GM18517 (cell line): ENCODE measurements at regions not wholly inside any gene's neighbourhood (a gene's known extent, or its start where the extent isn't known, plus 50 kb on each side); places are given as distances from the start of the nearest gene placed in this dataset.

Experiments used
- ATAC-seq: cut with Tn5 transposase; IDR thresholded peaks from one replicate; pipeline ENCODE4 v1.9.1; 2021; ENCODE audit warnings: mild to moderate bottlenecking, moderate library complexity; ENCODE audit not compliant: unreplicated experiment

DNA sequence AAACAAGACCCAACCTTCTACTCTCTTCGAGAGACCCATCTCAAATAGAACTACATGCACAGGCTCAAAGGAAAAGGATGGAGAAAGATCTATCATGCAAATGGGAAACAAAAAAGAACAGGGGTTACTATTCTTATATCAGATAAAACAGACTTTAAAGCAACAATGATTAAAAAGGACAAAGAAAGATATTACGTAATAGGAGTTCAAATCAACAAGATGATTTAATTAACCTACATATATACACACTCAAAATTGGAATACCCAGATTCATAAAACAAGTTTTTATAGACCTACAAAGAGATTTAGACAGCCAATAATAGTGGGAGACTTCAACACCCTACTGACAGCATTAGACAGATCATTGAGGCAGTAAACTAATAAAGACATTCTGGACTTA, 536.6 kb upstream of the RAG2 start:
- ATAC-seq, result no peak

DNA sequence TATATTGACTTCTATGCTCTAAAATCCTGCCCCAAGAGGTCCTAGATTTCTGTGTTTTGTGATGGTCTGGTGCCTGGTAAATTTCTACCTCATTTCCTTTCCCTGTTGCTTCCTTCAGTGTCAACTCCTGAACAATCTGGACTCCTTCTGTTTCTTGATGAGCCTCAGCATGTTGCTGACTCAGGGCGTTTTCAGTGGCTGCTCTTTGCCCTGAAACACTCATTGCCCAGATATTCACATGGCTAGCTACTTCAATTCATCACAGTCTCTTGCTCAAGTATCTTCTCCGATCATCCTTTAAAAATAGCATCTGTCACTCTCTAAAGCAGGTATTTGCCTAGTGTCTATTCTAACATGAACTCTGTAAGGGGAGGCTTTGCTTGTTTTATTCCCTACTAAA, 526.3 kb upstream of the RAG2 start:
- ATAC-seq, result no peak

DNA sequence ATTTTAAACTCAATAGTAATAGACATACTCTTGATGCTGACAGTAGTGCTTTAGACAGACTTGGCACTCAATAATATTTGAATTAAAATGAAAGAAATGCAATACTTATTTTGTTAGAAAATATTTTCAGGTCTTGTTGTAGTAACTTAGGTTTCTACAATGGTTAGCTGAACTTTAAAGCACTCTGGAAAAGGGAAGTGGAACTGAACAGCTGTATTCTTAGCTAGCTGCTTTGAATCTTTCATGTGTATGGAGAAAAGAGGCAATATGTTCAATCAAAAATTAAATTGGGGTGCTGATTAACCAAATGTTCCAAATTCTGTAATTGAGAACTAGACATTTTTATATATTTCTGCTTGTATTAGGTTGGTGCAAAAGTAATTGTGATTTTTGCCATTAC, 517.9 kb upstream of the RAG2 start:
- no peak for ATAC-seq

DNA sequence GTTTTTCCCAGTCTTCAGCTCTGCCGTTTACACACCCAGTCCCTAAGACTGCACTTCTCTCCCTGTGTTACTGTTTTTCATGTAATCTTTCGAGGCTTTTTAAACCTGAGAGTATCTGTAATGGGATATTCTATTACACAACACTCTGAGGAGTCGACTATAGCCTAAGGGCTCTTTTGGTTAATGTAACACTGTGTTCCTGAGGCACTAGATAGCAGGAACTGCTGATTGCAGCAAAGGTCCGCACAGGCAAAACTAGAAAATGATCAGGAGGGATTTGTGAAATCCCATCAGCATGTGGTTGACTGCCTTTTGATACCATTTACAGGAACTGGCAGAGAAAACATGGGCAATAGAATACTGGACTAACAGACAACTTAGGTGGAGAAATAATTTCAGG, 512.3 kb upstream of the RAG2 start:
- ATAC-seq, result no peak

DNA sequence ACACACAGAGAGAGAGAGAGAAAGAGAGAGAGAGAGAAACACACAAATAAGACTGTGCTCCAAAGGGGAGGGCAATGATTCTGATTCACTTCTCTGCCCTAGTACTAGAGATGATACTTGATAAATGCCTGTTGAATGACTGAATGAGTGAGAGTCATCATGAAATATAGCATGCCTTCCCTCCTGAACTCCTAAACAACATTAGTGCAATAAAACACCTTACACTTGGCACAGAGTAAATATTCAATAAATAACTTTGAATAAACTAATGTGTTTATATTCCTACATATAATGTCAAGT, 511.2 kb upstream of the RAG2 start:
- ATAC-seq, result no peak

DNA sequence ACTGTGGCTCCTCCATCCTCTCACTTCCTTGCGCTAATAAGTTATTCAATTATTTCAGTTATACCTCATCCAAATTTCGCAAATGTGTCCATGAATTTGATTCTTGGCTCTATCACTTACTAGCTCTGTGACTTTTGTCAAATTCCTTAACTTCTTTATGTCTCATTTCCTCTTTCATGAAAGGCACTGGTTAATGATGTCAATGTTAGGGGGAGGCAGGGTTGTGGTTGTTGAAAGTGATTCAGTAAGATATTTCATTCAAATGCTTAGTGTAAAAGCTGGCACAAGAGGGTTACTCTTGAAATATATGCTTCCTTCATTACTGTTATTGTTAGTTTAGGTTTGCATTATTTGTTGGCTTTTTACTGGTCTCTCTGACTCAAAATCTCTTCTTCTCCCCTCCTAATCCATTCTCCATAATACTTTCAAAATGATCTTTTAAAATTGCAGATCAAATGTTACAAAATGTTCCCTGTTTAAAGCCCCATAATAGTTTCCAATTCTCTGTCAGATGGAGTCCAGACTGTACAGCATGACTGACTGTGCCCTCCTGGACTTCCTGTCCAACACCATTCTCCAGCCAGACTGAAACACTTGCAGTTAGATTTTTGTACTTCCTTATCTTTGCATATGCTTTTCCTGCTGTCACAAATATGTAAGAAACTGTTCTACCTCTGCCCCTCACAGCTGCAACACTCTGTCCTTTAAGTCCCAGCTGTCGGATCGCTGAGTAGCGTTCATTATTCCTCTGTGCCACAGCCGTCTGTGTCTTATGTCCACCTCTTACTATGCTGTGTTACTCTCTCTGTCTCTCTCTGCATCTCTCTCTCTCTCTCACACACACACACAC, 510.6 kb upstream of the RAG2 start:
- ATAC-seq, result no peak

DNA sequence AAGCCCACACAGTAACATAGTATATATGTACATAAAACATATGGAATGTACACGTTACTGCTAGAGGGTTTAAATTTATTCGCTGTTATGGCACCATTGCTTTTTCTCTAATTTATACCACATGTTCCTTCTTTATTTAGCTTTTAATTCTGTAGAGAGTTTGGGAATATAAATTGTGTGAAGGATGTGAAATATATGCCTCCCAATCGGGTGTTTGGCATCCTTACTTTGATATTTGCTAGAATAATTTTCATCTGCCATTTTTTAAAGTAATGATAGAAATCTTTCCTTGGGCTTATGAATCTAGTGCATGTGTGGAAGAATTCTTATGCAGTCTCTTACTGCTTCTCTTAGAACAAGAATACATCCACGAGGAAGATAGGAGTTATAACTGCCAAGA, 509.8 kb upstream of the RAG2 start:
- no peak for ATAC-seq

DNA sequence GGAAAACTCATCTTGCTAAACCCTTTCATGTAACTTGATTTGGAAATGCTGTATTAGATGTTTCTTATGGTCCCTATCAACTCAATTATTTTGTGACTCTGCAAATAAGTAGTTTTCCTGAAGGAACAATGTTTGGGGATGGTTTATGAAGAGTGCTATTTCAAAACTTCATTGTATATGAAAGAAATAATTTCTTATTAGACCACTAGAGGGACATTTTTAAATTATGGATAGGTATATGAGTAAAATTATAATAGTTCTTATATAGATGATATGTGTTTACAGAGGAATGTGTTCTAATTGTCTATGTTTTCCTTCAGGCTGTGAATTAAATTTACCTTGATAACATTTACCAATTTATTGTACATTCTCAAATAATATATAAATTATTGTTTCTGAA, 509.4 kb upstream of the RAG2 start:
- no peak for ATAC-seq

DNA sequence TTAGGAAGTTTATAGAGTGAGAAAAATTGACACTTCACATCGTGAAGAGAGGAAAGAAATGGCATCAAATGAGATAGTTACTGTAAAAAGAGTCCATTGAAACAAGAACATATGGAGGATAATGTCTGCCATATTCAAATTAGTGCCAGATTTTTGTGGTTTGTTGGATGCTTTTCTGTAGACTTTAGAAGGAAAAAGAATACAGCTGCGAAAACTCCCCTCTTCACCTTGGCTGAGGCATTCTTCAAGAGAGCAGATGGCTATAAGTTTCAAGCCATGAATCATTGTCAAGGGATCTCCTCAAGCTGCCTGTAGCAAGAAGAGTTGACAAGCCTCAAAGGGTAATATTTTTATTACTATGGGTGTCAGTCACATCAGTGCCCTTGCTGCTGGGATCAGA, 507.4 kb upstream of the RAG2 start:
- ATAC-seq, result no peak

DNA sequence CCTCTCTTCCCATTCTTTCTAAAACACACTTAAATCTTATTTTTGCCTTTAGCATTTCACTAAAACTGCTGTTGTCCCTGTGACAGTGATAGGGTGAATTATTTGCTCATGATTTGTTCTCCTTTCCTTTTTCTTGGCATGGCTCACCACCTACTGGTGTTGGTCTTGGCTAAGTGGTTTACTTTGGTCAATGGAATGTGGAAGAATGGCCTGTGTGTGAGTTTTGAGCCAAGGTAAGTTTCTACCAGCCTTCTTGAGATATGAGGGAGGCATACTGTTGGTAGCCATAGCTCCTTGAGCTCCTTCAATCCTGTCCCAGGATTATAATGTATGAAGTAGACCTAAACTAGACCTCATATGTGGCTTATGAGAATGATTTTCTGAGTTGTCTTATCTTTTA, 506.3 kb upstream of the RAG2 start:
- no peak for ATAC-seq

DNA sequence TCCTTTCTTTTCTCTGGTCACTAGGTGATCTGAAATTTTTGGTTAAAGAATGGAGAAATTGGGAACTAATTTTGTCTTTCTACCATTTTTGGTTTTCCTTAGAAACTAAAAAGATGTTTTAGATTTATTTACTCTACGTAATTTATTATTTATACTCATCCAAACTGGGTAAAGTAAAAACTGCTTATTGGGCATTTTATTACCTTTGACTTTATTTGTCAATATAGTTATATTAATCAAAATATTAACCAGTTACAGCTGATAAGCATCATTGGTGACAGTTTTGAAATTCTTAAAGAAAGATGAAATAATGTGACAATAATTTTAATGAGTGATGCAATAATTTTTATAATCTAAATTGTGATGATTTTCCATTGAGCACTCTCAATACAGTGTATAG, 502.0 kb upstream of the RAG2 start:
- no peak for ATAC-seq

DNA sequence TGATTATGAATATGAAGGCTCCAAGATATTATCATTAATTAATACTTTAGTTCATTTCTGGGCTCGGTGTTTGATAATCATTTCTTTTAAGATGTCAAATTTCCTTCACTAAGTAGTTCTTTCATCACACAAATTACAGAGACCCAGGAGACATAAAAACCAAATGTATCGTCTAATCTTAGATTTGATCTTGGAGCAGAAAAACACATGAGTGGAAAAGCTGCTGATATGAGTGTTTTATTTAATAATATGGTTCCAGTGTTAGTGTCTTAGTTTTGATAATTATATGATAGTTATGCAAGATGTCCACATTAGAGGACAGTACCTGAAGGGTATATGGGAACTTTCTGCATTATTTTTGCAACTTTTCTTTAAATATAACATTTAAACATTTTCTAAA, 494.5 kb upstream of the RAG2 start:
- no peak for ATAC-seq

DNA sequence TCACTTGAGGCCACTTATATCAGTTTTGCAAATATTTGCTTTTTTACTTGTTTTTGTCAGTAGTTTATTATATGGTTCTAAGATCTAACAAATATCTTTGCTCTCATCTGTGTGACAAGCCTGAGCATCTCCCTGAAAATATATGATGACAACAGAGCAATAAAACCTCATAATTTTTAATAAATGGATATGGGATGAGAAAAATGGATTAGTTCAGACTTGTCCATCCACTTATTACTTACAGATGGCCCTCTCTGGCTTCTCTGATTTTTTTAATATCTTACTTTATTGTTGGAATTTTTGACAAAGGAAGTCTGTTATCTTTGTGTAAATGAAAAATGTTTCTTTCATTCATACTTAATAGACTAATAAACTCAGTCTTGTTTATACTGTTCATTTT, 491.4 kb upstream of the RAG2 start:
- no peak for ATAC-seq

DNA sequence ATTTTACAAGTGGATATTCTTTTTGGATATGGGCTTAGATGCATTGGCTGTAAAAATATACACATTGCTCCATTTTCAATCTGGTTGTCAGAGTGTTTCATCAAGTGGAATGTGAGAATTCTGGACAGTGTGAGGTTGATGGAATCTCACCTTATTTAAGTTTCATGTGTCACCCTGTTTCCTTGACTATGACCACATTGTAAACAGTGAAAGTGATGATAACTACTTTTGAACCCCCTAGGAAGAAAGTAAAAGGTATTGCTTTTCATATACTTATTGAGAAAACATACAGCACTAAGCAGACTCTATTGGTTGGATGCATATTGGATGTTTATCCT, 490.5 kb upstream of the RAG2 start:
- no peak for ATAC-seq

DNA sequence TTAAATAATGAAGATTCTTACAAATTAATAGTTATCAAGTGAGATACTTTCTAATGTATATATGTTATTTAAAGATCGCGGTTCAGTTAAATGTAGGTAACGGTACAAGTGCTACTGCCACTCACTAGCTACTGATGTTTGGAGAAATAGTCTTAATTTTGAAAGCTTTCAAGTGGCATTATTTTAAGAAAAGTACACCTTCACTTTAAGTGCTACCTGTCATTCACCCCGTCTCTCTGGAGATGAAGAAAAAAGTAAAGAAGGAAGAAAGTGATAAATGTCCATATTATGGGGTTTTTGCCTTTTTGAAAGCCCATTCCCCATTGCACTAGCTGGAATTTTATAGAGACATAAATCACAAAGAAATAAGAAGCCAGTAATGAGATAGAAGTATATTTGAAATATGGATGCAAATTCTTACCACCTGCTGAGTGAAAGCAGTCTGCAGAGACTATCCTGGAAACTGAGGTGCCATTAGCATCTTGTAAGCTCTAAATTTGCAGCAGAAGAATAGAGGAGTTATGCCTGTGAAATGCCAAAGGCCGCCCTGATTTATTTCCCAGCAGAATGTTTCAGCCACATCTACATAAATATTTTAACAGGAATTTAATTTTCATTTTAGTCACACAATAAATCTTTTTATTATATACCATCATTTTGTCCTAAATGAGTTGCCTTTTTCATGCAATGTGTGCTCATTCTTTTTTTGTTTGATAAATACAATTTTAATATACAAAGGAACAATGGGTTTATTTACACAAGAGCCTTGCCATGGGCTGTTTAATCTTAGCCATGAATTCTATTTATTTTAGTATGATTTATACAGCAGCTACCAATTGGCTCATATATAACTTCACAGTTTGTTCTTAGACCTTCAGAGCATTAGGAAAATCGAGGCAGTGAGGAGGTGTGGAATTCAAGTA, 489.9 kb upstream of the RAG2 start:
- ATAC-seq, result no peak

DNA sequence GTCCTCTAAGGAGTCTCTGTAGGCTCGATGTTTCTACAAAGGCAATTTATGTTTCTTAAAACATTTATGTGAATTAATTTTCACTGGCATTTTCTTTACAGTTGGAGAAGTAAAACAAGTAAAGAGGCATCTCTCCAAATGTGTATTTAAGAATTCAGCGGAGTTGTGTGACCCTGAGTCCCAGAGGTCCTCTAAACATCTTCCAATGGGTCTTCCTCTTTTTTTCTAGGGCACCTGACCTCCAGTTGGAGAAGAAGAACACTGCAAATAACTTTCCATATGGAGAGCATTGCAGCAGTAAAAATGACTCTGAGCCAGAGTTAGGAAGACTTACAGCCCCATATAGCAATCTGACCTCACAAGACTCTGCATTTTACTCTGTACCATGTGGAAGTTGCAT, 480.5 kb upstream of the RAG2 start:
- ATAC-seq, result no peak

DNA sequence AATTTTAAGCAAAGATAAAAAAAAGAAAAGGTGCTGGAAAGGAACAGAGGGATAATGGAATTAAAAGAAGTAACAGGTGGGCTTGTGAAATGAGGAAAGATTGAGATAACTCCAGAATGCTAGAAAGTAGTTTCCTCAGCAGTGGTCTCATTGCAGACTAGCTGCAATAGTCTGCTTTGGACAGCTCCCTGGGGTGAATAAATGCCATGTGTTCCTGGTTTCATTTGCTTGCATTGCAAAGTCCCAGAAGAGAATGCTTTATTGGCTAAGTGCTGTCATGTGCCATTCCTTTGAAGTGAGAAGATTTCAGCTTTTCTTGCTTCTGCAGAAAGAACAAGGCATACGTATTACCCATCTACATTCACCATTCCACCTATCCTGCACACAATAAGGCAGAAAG, 478.8 kb upstream of the RAG2 start:
- ATAC-seq, result no peak

DNA sequence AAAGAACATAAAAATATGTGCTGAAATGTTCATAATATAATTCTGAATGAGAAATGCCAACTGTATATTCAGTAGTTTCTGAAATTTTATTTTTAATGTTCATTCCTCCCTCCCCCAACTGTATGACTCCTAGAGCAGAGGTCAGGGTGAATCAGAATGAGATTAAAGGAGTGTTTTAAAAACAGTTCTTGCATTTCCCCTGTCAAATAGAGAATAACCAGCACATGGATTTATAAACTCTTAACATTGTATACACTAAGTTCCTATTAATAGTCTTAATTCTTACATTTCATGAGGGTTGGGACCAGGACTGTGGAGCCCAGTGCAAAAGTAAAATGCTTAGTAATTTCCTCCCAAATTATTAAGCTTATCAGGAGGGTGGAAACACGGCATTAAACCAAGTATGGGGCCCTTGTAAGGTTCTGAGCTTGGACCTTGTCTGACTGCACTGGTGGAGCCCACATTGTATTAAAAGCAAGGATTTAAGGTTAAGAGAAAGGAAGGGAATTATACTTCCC, 474.6 kb upstream of the RAG2 start:
- ATAC-seq, result no peak

DNA sequence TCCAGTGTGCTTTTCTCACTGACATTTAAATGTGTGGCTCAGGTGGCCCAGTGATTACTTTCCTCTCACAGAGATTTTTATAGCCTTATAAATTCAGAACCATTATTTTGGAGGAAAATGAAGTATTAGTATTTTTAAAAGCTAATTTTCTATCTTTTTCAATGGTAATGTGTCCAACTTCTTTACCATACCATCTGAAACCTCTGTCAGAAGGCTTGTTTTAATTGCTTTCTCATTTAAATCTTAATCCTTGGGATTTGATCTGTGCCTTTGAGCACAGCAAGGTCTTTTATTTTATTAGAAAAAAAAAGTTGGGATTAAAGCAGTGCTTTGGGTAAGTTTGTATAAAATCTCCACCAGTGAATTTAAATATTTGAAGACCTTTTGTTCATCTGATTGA, 452.3 kb upstream of the RAG2 start:
- ATAC-seq, result no peak

DNA sequence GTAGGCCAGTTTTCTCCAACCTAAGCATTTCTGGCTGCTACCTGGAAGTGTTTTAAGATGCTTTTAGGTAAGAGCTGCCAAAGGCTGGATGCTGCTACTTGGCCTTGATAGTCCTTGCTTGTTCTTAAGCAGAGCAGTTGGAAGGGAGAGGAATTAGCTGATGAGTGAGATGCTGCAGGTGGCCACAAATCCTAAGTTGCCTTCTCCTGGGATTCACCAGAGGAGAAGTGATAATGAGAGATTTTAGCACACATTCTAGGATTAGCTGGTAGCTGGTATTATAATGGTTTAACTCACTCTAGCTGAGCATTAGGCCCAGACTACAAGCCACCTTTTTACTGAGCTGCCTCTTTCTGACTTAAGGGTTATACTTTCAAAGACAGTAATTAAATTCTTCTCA, 442.9 kb upstream of the RAG2 start:
- ATAC-seq, result no peak

DNA sequence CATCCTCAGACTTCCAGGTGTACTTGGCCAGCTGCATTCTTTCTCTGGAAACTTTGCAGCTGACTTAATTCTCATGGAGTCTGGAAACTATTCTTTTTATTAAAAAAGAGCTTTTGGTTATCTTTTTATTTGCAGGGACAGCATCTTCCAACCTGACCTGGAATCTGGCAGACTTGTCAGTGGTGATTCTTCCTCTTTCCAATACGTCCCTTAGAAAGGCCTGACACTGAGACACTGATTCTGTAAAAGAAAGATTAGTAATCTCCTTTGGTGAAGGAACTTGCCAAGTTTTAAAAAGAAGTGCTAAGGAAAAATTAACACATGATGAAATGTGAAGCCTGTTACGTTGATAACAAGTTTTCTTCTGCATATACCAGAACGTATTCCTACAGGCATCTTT, 440.9 kb upstream of the RAG2 start:
- ATAC-seq, result no peak

DNA sequence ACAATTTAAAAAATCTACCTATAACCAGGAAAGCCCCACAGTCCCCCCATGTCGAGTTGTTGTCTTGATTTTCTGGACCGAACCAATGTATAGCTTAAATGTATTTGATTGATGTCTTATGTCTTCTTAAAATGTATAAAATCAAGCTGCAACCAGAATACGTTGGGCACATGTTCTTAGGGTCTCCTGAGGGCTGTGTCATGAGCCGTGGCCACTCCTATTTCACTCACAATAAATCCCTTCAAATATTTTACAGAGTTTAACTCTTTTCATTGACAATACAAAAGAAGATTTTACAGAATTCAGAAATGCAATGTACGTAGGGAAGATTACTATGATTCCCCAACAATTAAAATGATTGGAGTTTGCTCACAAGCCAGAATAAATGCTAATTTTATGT, 428.7 kb upstream of the RAG2 start:
- no peak for ATAC-seq
